Stimulated activated CD4-positive, alpha-beta T cell treated with anti-CD3 and anti-CD28 coated beads, Interleukin-15, amount 100 ng/mL, for 48 hours (primary cell): ENCODE measurements at regions not wholly inside any gene's neighbourhood (a gene's known extent, or its start where the extent isn't known, plus 50 kb on each side); places are given as distances from the start of the nearest gene placed in this dataset.

Experiments used
- DNase-seq, 2 donors: peaks; one replicate each; pipeline ENCODE4 v3.0.0-alpha.2; 2020; ENCODE audit warnings: low read depth in 2 of 2

DNA sequence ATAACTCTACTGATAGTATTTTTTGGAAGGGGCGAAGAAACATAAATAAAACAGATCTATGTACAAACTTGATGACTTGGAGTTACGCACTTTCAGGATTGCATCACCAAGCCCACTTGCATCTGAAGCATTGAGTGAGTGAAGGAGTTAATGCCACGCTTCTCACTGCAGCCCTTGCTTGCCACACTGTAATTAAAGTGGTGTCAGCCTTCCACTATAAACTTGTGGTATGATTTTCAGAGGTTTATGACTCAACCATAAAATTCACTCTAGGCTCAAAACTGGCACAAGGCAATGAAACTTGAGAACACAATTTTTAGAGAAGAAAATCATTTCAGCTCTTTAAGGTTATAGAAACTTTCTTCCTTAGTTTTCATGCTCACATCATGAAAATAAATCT is 93.9 kb upstream of the PRMT6 start:
- DNase-seq: no peak

- DNase-seq: no peak
These were observed 92.0 kb upstream of the PRMT6 start for GRCh38 chr1:106964495-106964894.

DNA sequence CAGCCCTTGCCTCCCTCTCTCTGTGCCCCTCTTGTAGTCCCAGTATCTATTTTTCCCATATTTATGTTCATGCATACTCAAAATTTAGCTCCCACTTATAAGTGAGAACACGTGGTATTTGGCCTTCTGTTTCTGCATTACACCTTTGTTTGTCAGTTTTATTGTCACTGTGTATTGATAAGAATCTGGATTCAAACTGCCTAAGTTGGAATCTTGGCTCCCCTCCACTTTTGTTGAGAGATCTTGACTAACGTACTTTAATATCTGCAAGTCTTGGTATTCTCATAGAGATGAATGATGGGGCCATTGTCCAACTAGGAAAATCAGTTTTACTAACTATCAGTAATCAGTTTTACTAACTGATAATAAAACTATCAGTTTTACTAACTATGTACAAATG is 87.8 kb upstream of the PRMT6 start:
- DNase-seq: no peak

GRCh38 chr1:106969731-106970130 is 86.7 kb upstream of the PRMT6 start:
- DNase-seq: no peak

GRCh38 chr1:106972074-106972473 is 84.4 kb upstream of the PRMT6 start:
- DNase-seq: no peak

GRCh38 chr1:106975944-106976343 is 80.5 kb upstream of the PRMT6 start:
- no peak for DNase-seq

DNA sequence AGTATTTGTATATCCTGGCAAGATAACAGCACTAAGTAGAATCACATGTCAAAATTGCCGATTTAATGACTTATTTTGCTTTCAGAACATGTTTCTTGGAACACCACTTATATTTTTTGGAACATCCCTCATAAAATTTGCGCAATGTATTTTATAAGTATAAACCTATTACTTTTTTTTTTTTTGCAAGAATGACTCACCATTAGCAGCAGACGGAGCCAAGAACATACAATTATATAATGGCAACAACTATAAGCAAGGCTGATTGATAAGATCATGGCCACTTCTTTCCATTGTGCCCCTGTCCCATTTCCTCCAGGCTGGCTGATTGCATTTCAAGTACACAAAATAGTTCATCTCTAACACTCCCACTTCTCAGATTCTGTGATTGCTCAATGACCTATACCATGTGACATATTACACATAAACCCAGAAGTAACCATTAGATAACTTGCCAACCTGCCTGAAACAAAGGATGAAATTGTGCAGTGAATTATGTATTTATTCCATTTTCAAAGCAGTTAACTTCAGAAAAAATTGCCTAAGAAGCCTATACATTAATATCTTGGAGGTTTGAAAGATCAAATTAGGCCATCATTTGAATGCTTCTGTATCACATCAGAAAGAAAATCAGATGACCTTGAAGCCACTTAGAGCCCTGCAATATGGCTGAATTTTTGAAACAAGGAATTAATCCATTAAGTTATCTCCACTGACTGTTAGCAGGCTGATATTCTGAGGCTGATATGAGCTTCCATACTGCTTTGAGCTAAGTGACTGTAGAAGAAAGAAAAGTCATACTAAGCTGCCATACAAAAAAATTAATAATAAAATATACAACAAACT is 77.8 kb upstream of the PRMT6 start:
- DNase-seq: no peak

GRCh38 chr1:106979371-106979770 is 77.1 kb upstream of the PRMT6 start:
- no peak for DNase-seq

DNA sequence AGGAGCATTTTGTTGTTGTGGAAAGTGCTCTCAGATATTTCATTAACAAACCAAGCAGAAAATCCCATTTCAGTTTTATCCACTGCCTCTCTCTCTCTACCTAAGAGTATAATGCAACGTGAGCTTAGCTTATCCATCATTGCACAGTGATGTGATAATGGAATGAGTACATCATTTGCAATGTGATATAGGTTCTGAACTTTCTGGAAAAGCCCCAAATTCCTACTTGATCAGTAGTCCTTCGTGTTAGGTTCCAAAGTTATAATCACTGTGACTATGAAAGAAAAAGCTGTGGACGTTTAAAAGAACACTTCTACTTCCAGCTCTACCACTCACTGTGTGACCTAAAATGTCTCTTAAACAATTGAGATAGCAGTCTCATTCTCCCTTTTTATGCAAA is 76.4 kb upstream of the PRMT6 start:
- DNase-seq: no peak

- DNase-seq: no peak
These were observed 71.7 kb upstream of the PRMT6 start for GRCh38 chr1:106984801-106985200.

- DNase-seq: no peak
These were observed 69.9 kb upstream of the PRMT6 start for GRCh38 chr1:106986603-106987002.

DNA sequence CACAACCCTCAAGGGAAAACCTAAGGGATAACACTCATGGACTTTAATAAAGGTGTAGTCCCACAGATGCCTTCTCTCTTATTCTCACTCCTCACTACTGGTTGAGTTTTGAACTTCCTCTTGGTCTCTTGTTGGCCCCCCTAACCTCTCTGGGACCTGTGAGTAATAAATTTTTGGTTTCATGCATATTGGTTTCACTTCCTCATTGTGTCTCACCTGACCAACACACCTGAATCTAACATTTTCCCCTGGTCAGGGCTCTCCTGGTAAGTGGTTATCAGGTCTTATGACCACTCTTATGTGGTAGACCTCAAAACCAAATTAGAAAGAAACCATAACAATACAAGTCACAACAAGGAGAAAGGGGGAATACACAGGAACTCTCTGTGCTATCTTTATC is 60.5 kb upstream of the PRMT6 start:
- no peak for DNase-seq

DNA sequence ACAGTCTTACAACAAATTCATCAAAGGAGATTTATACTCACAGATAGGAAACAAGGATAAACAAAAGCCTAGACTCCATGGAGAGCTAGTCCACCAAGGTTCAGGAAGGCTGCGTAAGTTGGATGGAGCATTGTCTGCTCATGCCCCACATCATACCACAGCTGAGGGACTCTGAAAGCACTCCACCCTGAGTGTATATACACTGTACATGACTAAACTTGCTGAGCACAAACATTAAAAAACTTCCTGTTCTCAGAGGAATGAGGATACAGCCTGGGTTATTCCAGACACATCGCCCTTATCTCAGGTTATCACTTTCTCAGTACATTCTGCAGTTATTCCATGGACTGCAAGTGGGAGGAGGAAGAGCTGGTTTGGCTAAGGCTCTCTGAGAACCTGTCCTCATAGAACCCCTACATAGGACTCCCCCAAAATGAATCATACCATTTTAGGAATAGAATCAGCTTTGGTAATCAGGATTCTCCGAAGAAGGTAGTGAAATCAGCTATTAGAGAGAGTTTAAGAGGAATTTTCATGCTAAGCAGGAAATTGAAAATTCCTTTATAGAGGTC is 58.0 kb upstream of the PRMT6 start:
- DNase-seq: no peak

GRCh38 chr1:107000902-107001301 is 55.6 kb upstream of the PRMT6 start:
- no peak for DNase-seq

DNA sequence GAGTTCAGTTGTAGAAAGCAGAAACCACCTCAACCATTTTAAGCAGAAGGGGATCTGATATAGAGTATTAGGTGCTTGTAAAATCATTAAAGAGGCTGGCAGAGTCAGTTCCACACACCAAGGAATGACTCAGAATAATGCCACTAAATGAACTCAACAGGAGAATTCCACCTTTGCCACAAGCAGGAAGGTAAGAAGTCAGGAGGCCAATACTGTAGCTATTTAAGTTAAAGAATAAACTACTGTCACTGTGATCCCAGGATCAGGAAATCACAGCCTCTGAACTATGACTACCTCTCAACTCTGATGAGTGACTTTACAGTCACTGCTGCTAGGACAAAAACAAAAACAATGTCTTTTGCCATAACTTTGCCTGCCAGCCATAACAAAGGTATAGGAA is 52.5 kb upstream of the PRMT6 start:
- no peak for DNase-seq

GRCh38 chr1:107004421-107004820 is 52.1 kb upstream of the PRMT6 start:
- DNase-seq: no peak
